ENCODE measurements at regions not wholly inside any gene's neighbourhood (a gene's known extent, or its start where the extent isn't known, plus 50 kb on each side); places are given as distances from the start of the nearest gene placed in this dataset.

DNA sequence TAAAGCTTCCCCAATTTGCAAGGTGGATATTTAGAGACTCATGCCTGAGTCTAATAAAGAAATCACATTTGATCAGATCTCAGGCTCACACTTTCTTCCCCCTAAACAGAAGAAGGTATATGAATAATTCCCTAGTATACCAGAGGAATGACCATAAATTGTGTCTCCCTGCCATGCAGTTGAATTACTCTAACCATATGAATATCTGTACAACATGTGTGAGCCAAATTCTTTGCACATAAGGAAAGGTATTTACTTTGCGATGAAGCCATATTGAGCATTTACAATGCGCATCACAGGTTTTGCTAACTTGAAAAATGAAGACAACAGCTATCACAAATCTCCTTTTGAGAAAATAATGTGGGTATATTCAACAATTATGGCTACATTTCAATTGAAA, 479.4 kb downstream of the NR2F1-AS1 start:
- TF ChIP-seq EP300 (IDR thresholded peaks at IDR 0.05; ENCODE audit: low read depth) (no peak), POLR2A (IDR thresholded peaks at IDR 0.05) (no peak), POLR2AphosphoS5 (IDR thresholded peaks at IDR 0.05) (no peak)
- Histone ChIP-seq H3K9me3 (no peaks in the 10 kb centered on the region), H3K36me3 (no peaks in the 10 kb centered on the region), H3K4me3 (no peak overlapping the region), H3K4me1 (no peaks in the 10 kb centered on the region), H3K27ac (no peak overlapping the region), H3K27me3 (no peaks in the 10 kb centered on the region)
- WGBS, 2 donors (ENCODE audit: low coverage in 1 of 2), result 77 to 94% methylated on average over 2 of the region's 2 CpGs
- intact Hi-C loops (cut with DNase I; ENCODE audit: low total_unique reads) (no loop called here), in situ Hi-C loops (cut with MboI; ENCODE audit: low pct_ligation_motif_present in 1 of 4, low pct_unique_long_range_greater_than_20kb in 1 of 4, low sequenced_read_pairs in 3 of 4) (no loop called here)
- no peak for DNase-seq

DNA sequence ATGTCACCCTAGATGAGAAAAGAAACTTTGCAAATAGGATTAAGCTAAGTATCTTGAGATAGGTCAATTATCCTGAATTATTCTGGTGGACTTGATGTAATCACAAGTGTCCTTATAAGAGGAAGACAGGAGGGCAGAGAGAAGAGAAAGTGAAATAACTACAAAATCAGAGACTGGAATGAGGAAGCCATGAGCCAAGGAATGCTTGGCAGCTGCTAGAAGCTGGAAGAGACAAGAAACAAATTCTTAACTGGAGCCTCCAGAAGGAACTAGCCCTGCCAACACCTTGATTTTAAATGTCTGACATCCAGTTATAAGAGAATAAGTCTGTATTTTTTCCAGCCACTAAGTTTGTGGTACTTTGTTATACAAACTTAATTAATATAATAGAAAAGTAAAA, 480.0 kb downstream of the NR2F1-AS1 start:
- H3K27me3 ChIP-seq, result no peaks in the 10 kb centered on the region
- intact Hi-C loops (cut with DNase I; ENCODE audit: low total_unique reads) (no loop called here), in situ Hi-C loops (cut with MboI; ENCODE audit: low pct_ligation_motif_present in 1 of 4, low pct_unique_long_range_greater_than_20kb in 1 of 4, low sequenced_read_pairs in 3 of 4) (no loop called here)
- H3K4me1 ChIP-seq, result no peaks in the 10 kb centered on the region
- no peak for DNase-seq
- TF ChIP-seq EP300 (IDR thresholded peaks at IDR 0.05; ENCODE audit: low read depth), result no peak
- TF ChIP-seq CTCF (IDR thresholded peaks at IDR 0.05), result no peak
- no peak for TF ChIP-seq POLR2A (IDR thresholded peaks at IDR 0.05)
- no peak for TF ChIP-seq POLR2AphosphoS5 (IDR thresholded peaks at IDR 0.05)
- H3K36me3 ChIP-seq, result no peaks in the 10 kb centered on the region
- H3K9me3 ChIP-seq, result no peaks in the 10 kb centered on the region
- no peak overlapping the region for H3K27ac ChIP-seq
- no peak overlapping the region for H3K4me3 ChIP-seq

DNA sequence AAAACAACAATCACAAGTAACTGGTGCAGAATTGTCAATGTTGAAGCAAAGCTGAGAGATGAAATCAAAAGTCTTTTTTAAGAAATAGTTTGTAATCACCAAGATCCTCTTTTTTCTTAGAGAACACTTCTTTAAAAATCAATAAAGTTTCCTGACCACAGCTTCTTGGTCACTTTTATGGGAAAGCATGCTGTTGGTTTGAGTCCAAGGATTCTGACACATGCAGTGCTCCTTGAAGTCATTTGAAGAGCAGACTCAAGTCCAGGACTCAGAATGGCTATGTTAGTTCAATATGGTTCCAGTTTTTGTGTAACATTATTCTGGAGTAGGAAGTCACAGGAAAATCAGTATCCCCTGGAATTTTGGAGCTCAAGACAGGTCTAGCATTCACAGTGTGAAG, 480.6 kb downstream of the NR2F1-AS1 start:
- H3K4me3 ChIP-seq, result no peak overlapping the region
- no peaks in the 10 kb centered on the region for H3K27me3 ChIP-seq
- TF ChIP-seq POLR2AphosphoS5 (IDR thresholded peaks at IDR 0.05) (no peak), EP300 (IDR thresholded peaks at IDR 0.05; ENCODE audit: low read depth) (no peak), CTCF (IDR thresholded peaks at IDR 0.05) (no peak), POLR2A (IDR thresholded peaks at IDR 0.05) (no peak)
- no peaks in the 10 kb centered on the region for H3K36me3 ChIP-seq
- intact Hi-C loops (cut with DNase I; ENCODE audit: low total_unique reads), result no loop called here
- no peak overlapping the region for H3K27ac ChIP-seq
- DNase-seq, result no peak
- in situ Hi-C loops (cut with MboI; ENCODE audit: low pct_ligation_motif_present in 1 of 4, low pct_unique_long_range_greater_than_20kb in 1 of 4, low sequenced_read_pairs in 3 of 4), result no loop called here
- H3K9me3 ChIP-seq, result no peaks in the 10 kb centered on the region
- no peaks in the 10 kb centered on the region for H3K4me1 ChIP-seq

GRCh38 chr5:93099902-93100347, 481.1 kb downstream of the NR2F1-AS1 start:
- in situ Hi-C loops (cut with MboI; ENCODE audit: low pct_ligation_motif_present in 1 of 4, low pct_unique_long_range_greater_than_20kb in 1 of 4, low sequenced_read_pairs in 3 of 4) (no loop called here), intact Hi-C loops (cut with DNase I; ENCODE audit: low total_unique reads) (no loop called here)
- H3K27ac ChIP-seq, result no peak overlapping the region
- no peak overlapping the region for H3K4me3 ChIP-seq
- no peaks in the 10 kb centered on the region for H3K4me1 ChIP-seq
- no peak for DNase-seq
- H3K27me3 ChIP-seq, result no peaks in the 10 kb centered on the region
- H3K9me3 ChIP-seq, result no peaks in the 10 kb centered on the region
- WGBS, 2 donors (ENCODE audit: low coverage in 1 of 2), result 62 to 77% methylated on average over 2 to 4 of the region's 4 CpGs
- H3K36me3 ChIP-seq, result no peaks in the 10 kb centered on the region
- TF ChIP-seq POLR2A (IDR thresholded peaks at IDR 0.05) (no peak), EP300 (IDR thresholded peaks at IDR 0.05; ENCODE audit: low read depth) (no peak), CTCF (IDR thresholded peaks at IDR 0.05) (no peak), POLR2AphosphoS5 (IDR thresholded peaks at IDR 0.05) (no peak)

GRCh38 chr5:93096561-93096960, 484.5 kb downstream of the NR2F1-AS1 start:
- H3K4me3 ChIP-seq, result no peak overlapping the region
- H3K27ac ChIP-seq, result no peak overlapping the region
- in situ Hi-C loops (cut with MboI; ENCODE audit: low pct_ligation_motif_present in 1 of 4, low pct_unique_long_range_greater_than_20kb in 1 of 4, low sequenced_read_pairs in 3 of 4) (no loop called here), intact Hi-C loops (cut with DNase I; ENCODE audit: low total_unique reads) (no loop called here)
- H3K36me3 ChIP-seq, result no peaks in the 10 kb centered on the region
- no peaks in the 10 kb centered on the region for H3K9me3 ChIP-seq
- H3K4me1 ChIP-seq, result no peaks in the 10 kb centered on the region
- DNase-seq, result no peak
- 51 to 63% methylated on average over 1 of the region's 1 CpG for WGBS, 2 donors (ENCODE audit: low coverage in 1 of 2)
- TF ChIP-seq EP300 (IDR thresholded peaks at IDR 0.05; ENCODE audit: low read depth) (no peak), POLR2A (IDR thresholded peaks at IDR 0.05) (no peak), POLR2AphosphoS5 (IDR thresholded peaks at IDR 0.05) (no peak), CTCF (IDR thresholded peaks at IDR 0.05) (no peak)
- H3K27me3 ChIP-seq, result no peaks in the 10 kb centered on the region
